Parathyroid adenoma (tissue), 2 donors: ENCODE measurements at regions not wholly inside any gene's neighbourhood (a gene's known extent, or its start where the extent isn't known, plus 50 kb on each side); places are given as distances from the start of the nearest gene placed in this dataset.

Source experiments
- H2AFZ ChIP-seq: fragments of 300-600 bp; sonication (generic); one replicate; pipeline ENCODE4 v1.7.0; 2017; ENCODE audit warnings: antibody characterized with exemption, mild to moderate bottlenecking
- H3K27ac ChIP-seq: fragments of 300-600 bp; sonication (generic); one replicate; pipeline ENCODE4 v1.7.0; 2017
- H3K27me3 ChIP-seq: fragments of 300-600 bp; sonication (generic); one replicate; pipeline ENCODE4 v1.7.0; 2017; ENCODE audit warnings: low read length; ENCODE audit not compliant: control insufficient read depth, insufficient read depth
- H3K36me3 ChIP-seq: fragments of 300-600 bp; sonication (generic); one replicate; pipeline ENCODE4 v1.7.0; 2017; ENCODE audit warnings: low read length; ENCODE audit not compliant: control insufficient read depth, insufficient read depth
- H3K4me1 ChIP-seq: fragments of 300-600 bp; sonication (generic); one replicate; pipeline ENCODE4 v1.7.0; 2017; ENCODE audit warnings: control low read depth
- H3K4me2 ChIP-seq: fragments of 300-600 bp; sonication (generic); one replicate; pipeline ENCODE4 v1.7.0; 2017; ENCODE audit warnings: low read length
- H3K4me3 ChIP-seq: fragments of 300-600 bp; sonication (generic); one replicate; pipeline ENCODE4 v1.7.0; 2017; ENCODE audit warnings: low read depth, low read length
- H3K79me2 ChIP-seq: fragments of 300-600 bp; sonication (generic); one replicate; pipeline ENCODE4 v1.7.0; 2017; ENCODE audit warnings: control low read depth
- H3K9ac ChIP-seq: fragments of 300-600 bp; sonication (generic); one replicate; pipeline ENCODE4 v1.7.0; 2017; ENCODE audit warnings: mild to moderate bottlenecking
- H3K9me3 ChIP-seq: fragments of 300-600 bp; sonication (generic); one replicate; pipeline ENCODE4 v1.7.0; 2017; ENCODE audit warnings: low read length; ENCODE audit not compliant: control insufficient read depth
- TF ChIP-seq, protein P1 (sequence below): fragments of 300-600 bp; sonication (generic); IDR thresholded peaks from one replicate; pipeline ENCODE4 v1.7.0; 2017; ENCODE audit warnings: antibody characterized with exemption, mild to moderate bottlenecking
- donor health status: primary hyperparathyroidism.

DNA sequence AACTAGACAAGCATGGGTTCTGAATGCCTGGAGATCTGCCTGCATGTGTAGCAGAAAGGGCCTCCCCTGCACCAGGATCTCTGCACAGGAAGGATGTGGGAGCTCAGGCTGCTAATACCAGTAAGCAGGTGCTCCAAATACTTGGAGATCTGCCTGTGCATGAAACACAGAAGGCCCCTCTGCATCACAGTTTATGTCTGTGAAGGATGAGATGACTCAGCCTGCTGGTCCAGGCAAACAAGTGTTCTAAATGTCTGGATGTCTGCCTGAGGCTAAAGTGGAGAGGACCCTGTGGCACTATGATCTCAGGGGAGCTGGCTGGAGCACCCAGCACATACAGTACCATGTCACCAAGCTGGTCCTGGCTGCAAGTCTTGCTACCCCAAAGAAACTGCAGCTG, 678.8 kb downstream of the MCTP2 start:
- Histone ChIP-seq H3K4me2 (no peak overlapping the region), H3K36me3 (no peaks in the 10 kb centered on the region), H2AFZ (no peak overlapping the region), H3K4me3 (no peak overlapping the region), H3K9me3 (no peaks in the 10 kb centered on the region), H3K27ac (no peak overlapping the region), H3K9ac (no peak overlapping the region), H3K79me2 (no peaks in the 10 kb centered on the region), H3K4me1 (no peaks in the 10 kb centered on the region), H3K27me3 (no peaks in the 10 kb centered on the region)
- TF ChIP-seq, protein P1, sequence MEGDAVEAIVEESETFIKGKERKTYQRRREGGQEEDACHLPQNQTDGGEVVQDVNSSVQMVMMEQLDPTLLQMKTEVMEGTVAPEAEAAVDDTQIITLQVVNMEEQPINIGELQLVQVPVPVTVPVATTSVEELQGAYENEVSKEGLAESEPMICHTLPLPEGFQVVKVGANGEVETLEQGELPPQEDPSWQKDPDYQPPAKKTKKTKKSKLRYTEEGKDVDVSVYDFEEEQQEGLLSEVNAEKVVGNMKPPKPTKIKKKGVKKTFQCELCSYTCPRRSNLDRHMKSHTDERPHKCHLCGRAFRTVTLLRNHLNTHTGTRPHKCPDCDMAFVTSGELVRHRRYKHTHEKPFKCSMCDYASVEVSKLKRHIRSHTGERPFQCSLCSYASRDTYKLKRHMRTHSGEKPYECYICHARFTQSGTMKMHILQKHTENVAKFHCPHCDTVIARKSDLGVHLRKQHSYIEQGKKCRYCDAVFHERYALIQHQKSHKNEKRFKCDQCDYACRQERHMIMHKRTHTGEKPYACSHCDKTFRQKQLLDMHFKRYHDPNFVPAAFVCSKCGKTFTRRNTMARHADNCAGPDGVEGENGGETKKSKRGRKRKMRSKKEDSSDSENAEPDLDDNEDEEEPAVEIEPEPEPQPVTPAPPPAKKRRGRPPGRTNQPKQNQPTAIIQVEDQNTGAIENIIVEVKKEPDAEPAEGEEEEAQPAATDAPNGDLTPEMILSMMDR = no peak

DNA sequence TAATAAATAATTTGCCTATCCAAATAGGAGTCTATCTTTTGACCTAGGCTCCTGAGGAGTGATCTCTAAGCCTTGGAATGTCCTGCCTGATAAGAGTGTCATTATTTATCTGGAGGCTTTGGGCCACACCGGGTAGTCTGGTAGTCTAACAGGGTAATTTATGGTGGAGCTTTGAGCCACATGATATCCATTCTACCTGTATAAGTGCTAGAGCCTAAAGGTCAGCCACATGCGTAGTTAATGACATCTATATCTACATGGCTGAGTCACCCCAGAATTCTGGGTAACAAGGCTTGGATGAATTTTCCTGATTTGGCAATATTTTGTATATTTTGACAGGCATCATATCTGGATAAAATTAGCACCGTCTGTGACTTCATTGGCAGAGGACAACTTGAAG, 681.4 kb downstream of the MCTP2 start:
- H3K9me3 ChIP-seq = no peaks in the 10 kb centered on the region
- no peaks in the 10 kb centered on the region for H3K79me2 ChIP-seq
- H2AFZ ChIP-seq = no peak overlapping the region
- H3K4me1 ChIP-seq = no peaks in the 10 kb centered on the region
- H3K27ac ChIP-seq = no peak overlapping the region
- no peak overlapping the region for H3K4me3 ChIP-seq
- TF ChIP-seq, protein P1 = no peak
- H3K4me2 ChIP-seq = no peak overlapping the region
- no peaks in the 10 kb centered on the region for H3K27me3 ChIP-seq
- no peaks in the 10 kb centered on the region for H3K36me3 ChIP-seq
- no peak overlapping the region for H3K9ac ChIP-seq

DNA sequence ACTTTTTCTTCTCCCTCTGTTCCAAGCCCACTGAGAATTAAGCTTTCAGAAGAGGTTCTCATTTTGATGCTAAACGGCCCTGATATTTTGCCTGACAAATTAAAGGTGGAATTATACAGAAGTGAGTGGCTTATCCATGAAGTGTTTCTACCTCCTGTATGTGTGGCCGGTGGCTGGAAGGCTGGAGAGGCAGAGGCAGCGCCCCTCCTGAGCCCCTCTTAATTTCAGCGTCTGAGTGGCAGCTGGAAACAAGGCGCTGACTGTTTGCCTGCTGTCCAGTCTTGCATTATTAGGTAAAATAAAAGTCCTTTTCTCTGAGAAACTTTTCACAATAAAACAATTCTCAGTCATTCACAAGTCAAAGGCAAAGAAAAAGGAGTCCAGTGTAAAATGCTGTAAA, 685.7 kb downstream of the MCTP2 start:
- Histone ChIP-seq H3K27me3 (no peaks in the 10 kb centered on the region), H3K9me3 (no peaks in the 10 kb centered on the region), H3K4me3 (no peak overlapping the region), H3K27ac (no peak overlapping the region), H3K79me2 (no peaks in the 10 kb centered on the region), H3K4me1 (no peaks in the 10 kb centered on the region), H3K4me2 (no peak overlapping the region), H3K36me3 (no peaks in the 10 kb centered on the region), H2AFZ (no peak overlapping the region), H3K9ac (no peak overlapping the region)
- TF ChIP-seq, protein P1 = no peak

DNA sequence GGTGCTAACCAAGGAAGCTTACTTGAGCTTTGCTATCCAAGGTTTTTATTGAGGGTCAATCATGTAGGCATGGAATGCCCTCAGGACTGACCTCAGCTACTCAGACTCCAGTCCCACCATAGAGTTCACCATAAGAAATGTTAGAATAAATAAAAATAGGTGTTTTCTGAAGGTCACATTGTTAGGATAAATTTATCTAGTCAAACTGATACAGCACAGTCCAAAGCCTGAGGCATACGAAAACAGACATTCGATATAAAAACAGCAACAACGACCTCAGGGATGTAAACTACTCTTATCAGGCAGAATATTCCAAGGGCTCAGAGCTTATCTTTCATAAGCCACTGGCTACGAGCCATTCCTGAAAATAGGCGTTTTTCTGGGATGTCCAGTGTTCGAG, 690.6 kb downstream of the MCTP2 start:
- Histone ChIP-seq H3K9ac (no peak overlapping the region), H3K9me3 (no peaks in the 10 kb centered on the region), H3K4me3 (no peak overlapping the region), H3K27ac (no peak overlapping the region), H3K79me2 (no peaks in the 10 kb centered on the region), H2AFZ (no peak overlapping the region), H3K36me3 (no peaks in the 10 kb centered on the region), H3K4me1 (no peaks in the 10 kb centered on the region), H3K4me2 (no peak overlapping the region), H3K27me3 (no peaks in the 10 kb centered on the region)
- TF ChIP-seq, protein P1 = no peak

DNA sequence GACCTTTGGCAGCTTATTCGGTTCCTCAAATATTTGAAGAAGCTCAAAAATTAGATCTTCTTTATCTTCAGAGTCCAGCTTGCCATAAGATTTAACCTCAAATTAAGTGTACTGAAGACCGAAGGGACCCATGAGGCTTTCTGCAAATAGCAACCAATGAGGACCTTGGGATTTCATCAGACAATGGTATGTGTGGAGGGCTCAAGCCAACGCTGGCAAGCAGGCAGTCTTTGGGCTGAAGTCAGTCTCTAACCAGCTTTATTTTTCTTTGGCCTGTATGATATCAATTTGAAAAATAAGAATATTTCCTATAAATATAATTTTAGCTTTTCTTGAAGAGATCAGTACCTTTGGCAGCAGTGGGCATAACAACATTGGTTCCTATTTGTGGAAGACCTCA, 692.7 kb downstream of the MCTP2 start:
- H3K27me3 ChIP-seq = no peaks in the 10 kb centered on the region
- H3K27ac ChIP-seq = no peak overlapping the region
- no peaks in the 10 kb centered on the region for H3K4me1 ChIP-seq
- H2AFZ ChIP-seq = no peak overlapping the region
- H3K36me3 ChIP-seq = no peaks in the 10 kb centered on the region
- no peaks in the 10 kb centered on the region for H3K9me3 ChIP-seq
- TF ChIP-seq, protein P1 = no peak
- no peak overlapping the region for H3K4me3 ChIP-seq
- H3K79me2 ChIP-seq = no peaks in the 10 kb centered on the region
- H3K9ac ChIP-seq = no peak overlapping the region
- H3K4me2 ChIP-seq = no peak overlapping the region
